Adipocyte (in vitro differentiated cells): ENCODE measurements at regions not wholly inside any gene's neighbourhood (a gene's known extent, or its start where the extent isn't known, plus 50 kb on each side); places are given as distances from the start of the nearest gene placed in this dataset.

Experiments used
- DNase-seq: peaks from one replicate; pipeline ENCODE4 v3.0.0-alpha.2; 2015; ENCODE audit warnings: low read depth
- H3K27me3 ChIP-seq: replicated peaks from 2 replicates; pipeline ENCODE4 v1.7.0; 2013; ENCODE audit warnings: mild to moderate bottlenecking, low read length, moderate library complexity; ENCODE audit not compliant: control insufficient read depth, insufficient read depth
- H3K36me3 ChIP-seq: 2 replicates; pipeline ENCODE4 v1.7.0; 2013; ENCODE audit warnings: low read length, mild to moderate bottlenecking, moderate library complexity; ENCODE audit not compliant: control insufficient read depth, insufficient read depth, severe bottlenecking
- H3K4me1 ChIP-seq: 2 replicates; pipeline ENCODE4 v1.7.0; 2013; ENCODE audit warnings: mild to moderate bottlenecking, low read length, moderate library complexity; ENCODE audit not compliant: control insufficient read depth, insufficient read depth
- H3K4me3 ChIP-seq: 2 replicates; pipeline ENCODE4 v1.7.0; 2013; ENCODE audit warnings: mild to moderate bottlenecking, low read length, moderate library complexity
- H3K9ac ChIP-seq: 2 replicates; pipeline ENCODE4 v1.7.0; 2013; ENCODE audit warnings: mild to moderate bottlenecking, low read length, moderate library complexity
- H3K9me3 ChIP-seq: 2 replicates; pipeline ENCODE4 v1.7.0; 2013; ENCODE audit warnings: mild to moderate bottlenecking, low read length, moderate library complexity; ENCODE audit not compliant: control insufficient read depth

- Histone ChIP-seq H3K36me3 (no peaks in the 10 kb centered on the region), H3K9me3 (peaks cover 9% of the 10 kb centered on the region), H3K4me1 (peaks cover 4% of the 10 kb centered on the region), H3K4me3 (no peak overlapping the region), H3K27me3 (peaks cover 7% of the 10 kb centered on the region), H3K9ac (no peak overlapping the region)
- DNase-seq, result no peak
Observed at GRCh38 chr22:48237466-48238283, 1475.2 kb downstream of the TBC1D22A start.

GRCh38 chr22:48236261-48236660, 1473.8 kb downstream of the TBC1D22A start:
- Histone ChIP-seq H3K4me3 (no peak overlapping the region), H3K27me3 (peaks cover 7% of the 10 kb centered on the region), H3K9ac (no peak overlapping the region), H3K9me3 (peaks cover 23% of the 10 kb centered on the region), H3K4me1 (peaks cover 4% of the 10 kb centered on the region), H3K36me3 (no peaks in the 10 kb centered on the region)
- no peak for DNase-seq

GRCh38 chr22:48235744-48236143, 1473.3 kb downstream of the TBC1D22A start:
- DNase-seq, result no peak
- Histone ChIP-seq H3K27me3 (peaks cover 7% of the 10 kb centered on the region), H3K36me3 (no peaks in the 10 kb centered on the region), H3K4me1 (peaks cover 4% of the 10 kb centered on the region), H3K4me3 (no peak overlapping the region), H3K9me3 (peaks cover 21% of the 10 kb centered on the region), H3K9ac (no peak overlapping the region)

GRCh38 chr22:48234011-48234410, 1471.6 kb downstream of the TBC1D22A start:
- H3K4me1 ChIP-seq, result peaks cover 4% of the 10 kb centered on the region
- peaks cover 25% of the 10 kb centered on the region for H3K9me3 ChIP-seq
- H3K9ac ChIP-seq, result no peak overlapping the region
- DNase-seq, result no peak
- H3K4me3 ChIP-seq, result no peak overlapping the region
- H3K27me3 ChIP-seq, result no peaks in the 10 kb centered on the region
- H3K36me3 ChIP-seq, result no peaks in the 10 kb centered on the region

GRCh38 chr22:48233586-48233985, 1471.1 kb downstream of the TBC1D22A start:
- Histone ChIP-seq H3K9ac (no peak overlapping the region), H3K4me1 (peaks cover 3% of the 10 kb centered on the region), H3K9me3 (peaks cover 25% of the 10 kb centered on the region), H3K36me3 (no peaks in the 10 kb centered on the region), H3K4me3 (no peak overlapping the region), H3K27me3 (no peaks in the 10 kb centered on the region)
- no peak for DNase-seq

- no peaks in the 10 kb centered on the region for H3K27me3 ChIP-seq
- H3K4me3 ChIP-seq, result no peak overlapping the region
- DNase-seq, result no peak
- H3K9me3 ChIP-seq, result peaks cover 23% of the 10 kb centered on the region
- no peaks in the 10 kb centered on the region for H3K36me3 ChIP-seq
- no peaks in the 10 kb centered on the region for H3K4me1 ChIP-seq
- H3K9ac ChIP-seq, result no peak overlapping the region
Observed at GRCh38 chr22:48228468-48228867, 1466.0 kb downstream of the TBC1D22A start.

- peaks cover 16% of the 10 kb centered on the region for H3K9me3 ChIP-seq
- no peak overlapping the region for H3K4me3 ChIP-seq
- DNase-seq, result no peak
- H3K9ac ChIP-seq, result no peak overlapping the region
- no peaks in the 10 kb centered on the region for H3K36me3 ChIP-seq
- no peaks in the 10 kb centered on the region for H3K4me1 ChIP-seq
- no peaks in the 10 kb centered on the region for H3K27me3 ChIP-seq
Observed at GRCh38 chr22:48227341-48228018, 1465.0 kb downstream of the TBC1D22A start.

- H3K4me3 ChIP-seq, result no peak overlapping the region
- peaks cover 7% of the 10 kb centered on the region for H3K9me3 ChIP-seq
Observed at GRCh38 chr22:48226026-48227013, 1463.9 kb downstream of the TBC1D22A start.

GRCh38 chr22:48224332-48224731, 1461.9 kb downstream of the TBC1D22A start:
- Histone ChIP-seq H3K27me3 (no peaks in the 10 kb centered on the region), H3K9ac (no peak overlapping the region), H3K36me3 (no peaks in the 10 kb centered on the region), H3K9me3 (peaks cover 16% of the 10 kb centered on the region), H3K4me1 (no peaks in the 10 kb centered on the region), H3K4me3 (no peak overlapping the region)
- no peak for DNase-seq

More at GRCh38 chr22:48226026-48227013, 1463.9 kb downstream of the TBC1D22A start:
- H3K27me3 ChIP-seq, result no peaks in the 10 kb centered on the region
- H3K9ac ChIP-seq, result no peak overlapping the region
- no peak for DNase-seq
- no peaks in the 10 kb centered on the region for H3K36me3 ChIP-seq
- H3K4me1 ChIP-seq, result no peaks in the 10 kb centered on the region

- DNase-seq, result no peak
- Histone ChIP-seq H3K27me3 (no peaks in the 10 kb centered on the region), H3K36me3 (no peaks in the 10 kb centered on the region), H3K9me3 (peaks cover 16% of the 10 kb centered on the region), H3K9ac (no peak overlapping the region), H3K4me1 (no peaks in the 10 kb centered on the region), H3K4me3 (no peak overlapping the region)
Observed at GRCh38 chr22:48223488-48224190, 1461.2 kb downstream of the TBC1D22A start.
